SK-N-MC (cell line): ENCODE measurements at regions not wholly inside any gene's neighbourhood (a gene's known extent, or its start where the extent isn't known, plus 50 kb on each side); places are given as distances from the start of the nearest gene placed in this dataset.

Experiments
- EZH2 ChIP-seq: fragments of 200-600 bp; sonication (generic); IDR thresholded peaks from one replicate; pipeline ENCODE4 v1.6.1; 2017; ENCODE audit warnings: antibody characterized with exemption
- FOXP2 ChIP-seq: optimal IDR thresholded peaks from 2 replicates; pipeline ENCODE3; 2011; ENCODE audit warnings: mild to moderate bottlenecking, moderate library complexity; ENCODE audit not compliant: insufficient read depth; ENCODE audit errors: extremely low read length, control extremely low read depth
- POLR2AphosphoS5 ChIP-seq: IDR thresholded peaks from 2 replicates; pipeline ENCODE4 v1.6.1; 2012; ENCODE audit warnings: mild to moderate bottlenecking, low read depth, low read length, borderline replicate concordance

DNA sequence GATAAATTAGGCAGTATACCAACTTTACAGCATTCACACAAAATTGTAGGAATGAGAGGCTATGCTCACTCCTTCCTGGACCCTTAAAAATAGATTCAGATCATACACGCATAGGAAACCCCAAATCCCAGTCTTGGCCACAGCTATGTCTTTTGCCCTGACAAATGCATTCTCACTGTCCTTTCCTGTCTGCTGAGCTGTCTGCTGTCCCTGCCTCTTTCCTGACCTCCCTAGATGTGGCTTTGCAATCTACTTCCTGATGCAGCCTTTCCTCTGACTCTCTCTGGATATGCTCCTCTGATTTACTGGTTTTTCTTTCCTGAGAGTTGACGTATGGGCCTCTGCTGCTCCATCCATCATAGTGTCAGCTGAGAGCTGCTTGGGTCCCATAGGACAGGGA is 59.8 kb upstream of the SLC35F3 start:
- TF ChIP-seq POLR2AphosphoS5 (no peak), EZH2 (no peak), FOXP2 (no peak)
